ENCODE measurements at regions not wholly inside any gene's neighbourhood (a gene's known extent, or its start where the extent isn't known, plus 50 kb on each side); places are given as distances from the start of the nearest gene placed in this dataset.
A peak's percentile ranks its signal among the peaks of the same experiment; 100 is the strongest.

DNA sequence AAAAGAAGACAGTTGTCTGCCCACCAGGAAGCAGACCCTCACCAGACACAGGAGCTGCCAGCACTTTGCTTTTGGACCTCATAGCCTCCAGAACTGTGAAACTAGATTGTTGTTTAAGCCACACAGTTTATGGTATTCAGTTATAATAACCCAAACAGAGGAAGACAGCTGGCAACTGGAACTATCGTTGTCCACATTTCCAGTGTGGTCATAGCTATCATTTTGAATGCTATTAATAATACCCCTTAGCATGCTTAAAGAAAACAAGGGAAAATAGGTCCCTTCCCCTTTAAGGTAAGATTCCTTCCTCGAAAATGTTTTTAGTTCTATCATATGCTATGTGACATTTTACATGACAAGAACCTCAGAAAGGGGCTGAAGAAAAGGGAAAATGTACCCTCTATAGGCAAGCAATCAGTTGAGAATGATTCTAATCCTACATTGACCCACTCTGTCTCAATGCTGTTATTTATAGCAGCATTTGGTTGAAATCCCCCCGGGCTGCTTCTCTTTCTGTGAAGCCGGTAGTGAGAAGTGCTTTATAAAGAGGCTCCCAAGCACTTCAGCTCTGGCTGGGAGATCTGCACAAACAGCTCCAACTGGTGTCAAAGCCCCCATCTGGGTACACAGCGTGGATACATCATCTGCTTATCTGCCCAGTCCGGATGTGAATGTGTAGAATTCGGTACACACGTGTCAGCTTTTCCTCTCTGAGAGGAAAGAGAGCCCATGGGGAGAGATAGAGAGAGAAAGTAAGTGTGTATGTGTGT, 221.2 kb upstream of the FLRT2 start:
- Mint-ChIP-seq H3K27ac (no peak overlapping the region), H3K36me3 (no peaks in the 10 kb centered on the region), H3K9me3 (peaks cover 0 to 18% (median 0%) of the 10 kb centered on the region in 7 donors), H3K4me3 (no peak overlapping the region), H3K27me3 (no peaks in the 10 kb centered on the region), H3K4me1 (no peaks in the 10 kb centered on the region)
- DNase-seq: no peak
- no peak for ATAC-seq (ENCODE audit: low read depth in 2 of 2)

DNA sequence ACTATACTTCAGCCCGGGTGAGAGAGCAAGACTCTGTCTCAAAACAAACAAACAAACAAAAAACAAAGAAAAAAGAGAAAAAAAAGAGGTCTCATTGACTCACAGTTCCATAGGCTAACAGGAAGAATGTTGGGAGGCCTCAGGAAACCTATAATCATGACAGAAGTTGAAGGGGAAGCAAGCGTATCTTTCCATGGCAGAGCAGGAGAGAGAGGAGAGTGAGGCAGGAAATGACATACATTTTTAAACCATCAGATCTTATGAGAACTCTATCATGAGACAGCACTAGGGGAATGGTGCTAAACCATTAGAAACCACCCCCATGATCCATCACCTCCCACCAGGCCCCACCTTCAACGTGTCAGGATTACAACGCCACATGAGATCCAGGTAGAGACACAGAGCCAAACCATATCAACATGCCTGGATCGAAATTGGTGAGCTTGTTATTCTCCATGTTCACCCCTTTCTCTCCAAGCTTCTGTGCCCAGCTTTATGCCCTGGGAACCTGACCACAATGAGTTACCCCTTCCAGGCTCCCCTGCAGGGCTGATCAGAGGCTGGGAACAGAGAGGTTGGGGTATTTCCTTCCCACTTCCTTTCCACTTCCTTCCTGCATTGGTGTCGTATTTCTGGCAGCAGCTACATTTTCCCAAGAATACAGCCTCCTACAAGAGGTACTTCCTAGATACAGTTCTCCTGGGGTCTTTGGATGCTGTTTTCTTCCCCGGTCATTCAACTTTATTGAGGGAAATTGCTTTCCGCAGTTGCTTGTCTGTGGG, 219.3 kb upstream of the FLRT2 start:
- H3K4me3 Mint-ChIP-seq: no peak overlapping the region
- ATAC-seq (ENCODE audit: low read depth in 2 of 2) (no peak), DNase-seq (no peak)
- H3K36me3 Mint-ChIP-seq: no peaks in the 10 kb centered on the region
- H3K27me3 Mint-ChIP-seq: peaks cover 0 to 3% (median 0%) of the 10 kb centered on the region in 3 donors
- H3K27ac Mint-ChIP-seq: peak overlapping the region in 2 of 6 donors; percentile 22 to 40
- no peaks in the 10 kb centered on the region for H3K4me1 Mint-ChIP-seq
- H3K9me3 Mint-ChIP-seq: peaks cover 0 to 14% (median 0%) of the 10 kb centered on the region in 7 donors

DNA sequence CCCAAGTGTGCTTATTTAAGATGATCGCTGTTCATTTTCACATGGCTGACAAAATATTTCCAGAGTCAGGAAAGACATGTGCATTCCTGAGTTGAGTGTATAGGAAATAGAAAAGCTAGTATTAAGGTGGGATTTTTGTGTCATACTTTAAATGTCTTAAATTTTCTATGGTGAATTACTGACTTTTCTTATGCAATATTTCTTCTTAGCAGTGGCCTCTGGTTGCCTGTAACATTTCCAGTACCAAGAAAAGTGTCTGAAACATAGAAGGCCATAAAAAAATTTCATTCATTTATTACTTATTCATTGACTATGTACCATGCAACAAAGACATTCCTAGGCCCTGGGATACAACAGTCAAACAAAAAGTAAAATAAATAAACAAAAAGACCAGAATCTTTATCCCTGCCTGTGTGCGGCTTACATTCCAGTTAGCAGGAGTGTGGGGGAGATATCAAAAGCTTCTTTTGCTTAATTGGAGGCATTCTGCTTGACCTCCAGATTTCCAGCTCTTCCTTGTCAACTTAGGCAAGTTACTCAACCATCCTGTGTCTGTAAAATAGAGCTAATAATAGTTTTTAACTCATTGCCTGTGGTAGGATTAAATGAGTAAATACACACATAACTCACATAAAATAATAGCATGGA, 216.3 kb upstream of the FLRT2 start:
- H3K4me3 Mint-ChIP-seq: no peak overlapping the region
- H3K27me3 Mint-ChIP-seq: peaks cover 0 to 4% (median 0%) of the 10 kb centered on the region in 3 donors
- ATAC-seq (ENCODE audit: low read depth in 2 of 2) (no peak), DNase-seq (no peak)
- no peaks in the 10 kb centered on the region for H3K36me3 Mint-ChIP-seq
- peaks cover 0 to 14% (median 0%) of the 10 kb centered on the region in 7 donors for H3K9me3 Mint-ChIP-seq
- no peak overlapping the region for H3K27ac Mint-ChIP-seq
- no peaks in the 10 kb centered on the region for H3K4me1 Mint-ChIP-seq

DNA sequence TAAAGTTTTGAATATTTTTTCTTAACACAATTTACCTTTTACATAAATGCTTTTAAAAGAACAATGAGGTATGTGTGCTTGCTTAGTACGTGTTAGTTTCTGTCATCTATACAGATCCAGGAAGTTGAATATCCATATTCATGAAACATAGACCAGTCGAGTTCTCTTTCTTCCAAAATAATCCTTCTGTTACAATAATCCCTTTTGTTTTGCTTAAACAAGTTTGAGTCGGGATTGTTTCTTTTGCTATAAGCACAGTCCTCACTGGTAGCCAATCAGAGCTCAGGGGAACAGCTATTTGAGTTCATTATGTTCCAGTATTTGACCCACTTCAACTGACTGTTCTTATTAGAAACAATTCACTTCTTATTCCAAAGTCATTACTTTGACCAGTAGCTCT, 214.7 kb upstream of the FLRT2 start:
- H3K27ac Mint-ChIP-seq: no peak overlapping the region
- H3K36me3 Mint-ChIP-seq: no peaks in the 10 kb centered on the region
- DNase-seq: no peak
- peaks cover 0 to 4% (median 0%) of the 10 kb centered on the region in 7 donors for H3K9me3 Mint-ChIP-seq
- no peaks in the 10 kb centered on the region for H3K4me1 Mint-ChIP-seq
- no peak overlapping the region for H3K4me3 Mint-ChIP-seq
- peaks cover 0 to 4% (median 0%) of the 10 kb centered on the region in 3 donors for H3K27me3 Mint-ChIP-seq
- ATAC-seq (ENCODE audit: low read depth in 2 of 2): no peak

DNA sequence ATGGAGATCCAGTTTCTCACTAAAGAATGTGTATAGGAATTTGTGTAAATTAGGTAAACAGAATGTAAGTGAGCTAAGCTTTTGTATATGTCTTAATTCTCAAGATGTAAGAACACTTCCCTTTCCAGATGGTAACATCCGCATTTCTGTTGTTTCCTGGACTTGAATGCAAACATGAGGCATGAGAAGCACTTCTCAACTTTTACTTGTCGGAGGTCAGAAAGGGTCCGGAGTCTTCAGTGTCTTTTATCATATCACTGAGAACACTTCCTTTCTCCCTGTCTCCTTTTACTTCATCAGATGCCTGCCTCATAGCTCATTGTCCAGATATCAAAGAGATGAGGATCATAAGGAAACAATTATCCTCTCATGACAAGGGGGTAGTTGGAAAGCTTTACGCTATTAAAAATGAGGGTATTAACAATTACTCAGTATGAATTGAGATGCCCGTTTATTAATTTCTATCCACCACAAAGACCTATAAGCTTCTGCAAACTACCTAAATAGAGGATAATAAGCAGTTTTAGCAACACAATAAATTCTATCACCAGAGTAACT, 214.1 kb upstream of the FLRT2 start:
- Mint-ChIP-seq H3K9me3 (peaks cover 0 to under 1% (median 0%) of the 10 kb centered on the region in 7 donors), H3K36me3 (no peaks in the 10 kb centered on the region), H3K4me1 (no peaks in the 10 kb centered on the region), H3K27ac (no peak overlapping the region), H3K4me3 (no peak overlapping the region), H3K27me3 (peaks cover 0 to 4% (median 0%) of the 10 kb centered on the region in 3 donors)
- no peak for DNase-seq
- no peak for ATAC-seq (ENCODE audit: low read depth in 2 of 2)

DNA sequence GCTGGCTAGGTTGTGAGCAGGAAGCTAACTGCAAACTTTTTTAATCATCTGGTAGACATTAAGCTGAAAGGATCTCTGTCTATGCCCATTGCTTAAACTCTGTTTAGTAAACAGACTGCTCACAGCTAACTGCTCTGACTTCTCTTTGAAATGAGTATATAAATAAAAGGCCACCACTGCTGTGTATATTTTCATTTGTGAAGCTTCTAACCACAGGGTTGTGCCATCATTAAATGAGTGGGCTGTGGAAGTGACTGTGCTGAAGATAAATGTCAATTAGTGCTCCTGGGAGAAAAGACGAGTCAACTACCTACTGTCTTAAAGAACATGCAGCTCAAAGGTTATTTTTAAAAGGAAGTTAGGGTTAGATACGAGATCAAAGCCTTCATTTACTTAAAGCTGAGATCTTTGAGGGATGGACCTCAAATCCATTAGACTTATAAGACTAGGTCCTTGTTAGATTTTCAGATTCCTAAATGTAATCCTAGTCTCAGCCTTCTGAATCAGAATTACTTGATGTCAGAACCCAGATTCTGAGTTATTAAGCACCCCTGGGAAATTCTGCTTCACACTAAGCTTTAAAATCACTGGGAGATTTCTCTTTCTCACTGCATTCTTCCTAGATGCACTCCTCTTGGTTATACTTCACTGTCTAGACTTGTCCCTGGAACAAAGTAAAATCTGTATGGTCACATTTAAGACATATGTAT, 213.1 kb upstream of the FLRT2 start:
- ATAC-seq (ENCODE audit: low read depth in 2 of 2): no peak
- Mint-ChIP-seq H3K27me3 (peaks cover 0 to 4% (median 0%) of the 10 kb centered on the region in 3 donors), H3K36me3 (no peaks in the 10 kb centered on the region), H3K27ac (no peak overlapping the region), H3K4me3 (no peak overlapping the region), H3K4me1 (no peaks in the 10 kb centered on the region), H3K9me3 (peaks cover 0 to 5% (median 0%) of the 10 kb centered on the region in 7 donors)
- DNase-seq: no peak

DNA sequence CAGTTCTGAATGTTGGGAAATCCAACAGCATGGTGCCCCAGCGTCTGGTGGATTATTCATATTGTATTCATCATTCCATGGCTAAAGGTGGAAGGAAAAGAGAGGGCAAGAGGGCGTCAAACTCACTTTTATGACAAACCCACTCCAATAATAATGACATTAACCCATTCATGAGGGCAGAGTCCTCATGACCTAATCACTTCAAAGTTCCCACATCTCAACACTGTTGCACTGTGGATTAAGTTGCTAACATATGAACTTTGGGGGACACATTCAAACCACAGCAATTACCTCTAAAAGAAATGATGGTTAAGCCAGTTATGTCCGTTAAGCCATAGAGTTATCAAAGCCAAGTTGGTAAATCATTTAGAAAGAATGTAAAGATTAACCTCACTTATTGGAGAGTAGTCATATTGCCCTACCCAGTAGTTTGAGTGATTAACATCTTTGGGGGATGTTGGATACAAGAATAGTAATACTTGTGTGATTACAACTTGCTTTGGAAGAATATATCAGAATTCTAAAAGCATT, 212.4 kb upstream of the FLRT2 start:
- no peaks in the 10 kb centered on the region for H3K4me1 Mint-ChIP-seq
- H3K36me3 Mint-ChIP-seq: no peaks in the 10 kb centered on the region
- H3K27ac Mint-ChIP-seq: no peak overlapping the region

DNA sequence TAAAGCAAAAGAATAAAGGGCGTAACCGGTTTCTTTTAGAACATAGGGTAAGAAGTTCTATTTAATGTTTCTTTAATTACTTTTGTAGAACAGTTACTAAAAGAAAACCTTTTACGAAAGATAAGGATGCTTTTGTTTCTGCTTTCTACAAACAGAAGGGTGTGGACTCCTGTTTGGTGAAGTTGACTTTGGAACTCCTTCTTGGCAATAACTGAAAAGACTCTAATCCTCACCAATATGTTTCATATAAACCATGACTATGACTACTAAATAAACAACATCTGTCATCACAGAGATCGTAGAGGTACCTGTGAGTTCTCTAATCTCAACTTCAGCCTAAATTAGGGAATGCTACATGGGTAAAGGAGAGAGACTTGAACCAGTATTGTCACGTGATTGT, 210.8 kb upstream of the FLRT2 start:
- no peak overlapping the region for H3K4me3 Mint-ChIP-seq
- H3K27me3 Mint-ChIP-seq: peaks cover 0 to 4% (median 0%) of the 10 kb centered on the region in 3 donors
- no peaks in the 10 kb centered on the region for H3K4me1 Mint-ChIP-seq
- DNase-seq (no peak), ATAC-seq (ENCODE audit: low read depth in 2 of 2) (no peak)
- no peak overlapping the region for H3K27ac Mint-ChIP-seq
- peaks cover 0 to 5% (median 0%) of the 10 kb centered on the region in 7 donors for H3K9me3 Mint-ChIP-seq
- H3K36me3 Mint-ChIP-seq: no peaks in the 10 kb centered on the region

More for the DNA sequence above, 212.4 kb upstream of the FLRT2 start:
- Mint-ChIP-seq H3K27me3 (peaks cover 0 to 4% (median 0%) of the 10 kb centered on the region in 3 donors), H3K9me3 (peaks cover 0 to 5% (median 0%) of the 10 kb centered on the region in 7 donors), H3K4me3 (no peak overlapping the region)
- DNase-seq (no peak), ATAC-seq (ENCODE audit: low read depth in 2 of 2) (no peak)

DNA sequence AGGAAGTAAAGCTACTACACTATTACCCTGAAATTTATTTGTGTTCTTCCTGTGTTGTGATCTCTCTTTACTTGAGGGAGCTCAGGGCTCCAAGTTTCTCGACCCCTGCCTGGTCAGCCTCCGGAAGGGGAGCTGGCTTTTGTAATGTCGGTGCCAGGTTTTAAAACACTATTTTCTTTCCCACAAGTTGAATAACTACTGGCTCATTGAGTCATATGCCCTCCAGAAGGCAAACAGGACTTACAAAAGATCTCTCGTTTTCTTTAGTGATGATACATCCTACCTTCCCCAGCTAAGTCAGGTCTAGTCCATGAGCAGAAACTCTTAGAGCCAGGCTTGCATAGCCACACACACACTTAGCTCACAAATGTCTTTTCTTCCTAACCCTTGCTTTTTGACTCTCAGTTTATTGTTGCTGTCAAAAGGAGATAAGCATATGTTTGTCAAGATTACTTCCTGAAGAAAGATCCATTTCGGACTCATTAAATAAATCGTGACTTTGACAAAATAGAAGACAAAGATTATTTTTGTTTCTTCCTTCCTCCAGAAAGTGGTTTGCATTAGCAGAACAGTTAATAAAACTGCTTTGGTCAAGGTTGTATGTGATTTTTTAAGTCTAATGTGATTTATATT, 209.8 kb upstream of the FLRT2 start:
- DNase-seq (no peak), ATAC-seq (ENCODE audit: low read depth in 2 of 2) (no peak)
- Mint-ChIP-seq H3K36me3 (no peaks in the 10 kb centered on the region), H3K27ac (peak overlapping the region in 1 of 6 donors; percentile 0), H3K9me3 (peaks cover 0 to 5% (median 0%) of the 10 kb centered on the region in 7 donors), H3K27me3 (peaks cover 0 to 4% (median 0%) of the 10 kb centered on the region in 3 donors), H3K4me1 (no peaks in the 10 kb centered on the region), H3K4me3 (no peak overlapping the region)

DNA sequence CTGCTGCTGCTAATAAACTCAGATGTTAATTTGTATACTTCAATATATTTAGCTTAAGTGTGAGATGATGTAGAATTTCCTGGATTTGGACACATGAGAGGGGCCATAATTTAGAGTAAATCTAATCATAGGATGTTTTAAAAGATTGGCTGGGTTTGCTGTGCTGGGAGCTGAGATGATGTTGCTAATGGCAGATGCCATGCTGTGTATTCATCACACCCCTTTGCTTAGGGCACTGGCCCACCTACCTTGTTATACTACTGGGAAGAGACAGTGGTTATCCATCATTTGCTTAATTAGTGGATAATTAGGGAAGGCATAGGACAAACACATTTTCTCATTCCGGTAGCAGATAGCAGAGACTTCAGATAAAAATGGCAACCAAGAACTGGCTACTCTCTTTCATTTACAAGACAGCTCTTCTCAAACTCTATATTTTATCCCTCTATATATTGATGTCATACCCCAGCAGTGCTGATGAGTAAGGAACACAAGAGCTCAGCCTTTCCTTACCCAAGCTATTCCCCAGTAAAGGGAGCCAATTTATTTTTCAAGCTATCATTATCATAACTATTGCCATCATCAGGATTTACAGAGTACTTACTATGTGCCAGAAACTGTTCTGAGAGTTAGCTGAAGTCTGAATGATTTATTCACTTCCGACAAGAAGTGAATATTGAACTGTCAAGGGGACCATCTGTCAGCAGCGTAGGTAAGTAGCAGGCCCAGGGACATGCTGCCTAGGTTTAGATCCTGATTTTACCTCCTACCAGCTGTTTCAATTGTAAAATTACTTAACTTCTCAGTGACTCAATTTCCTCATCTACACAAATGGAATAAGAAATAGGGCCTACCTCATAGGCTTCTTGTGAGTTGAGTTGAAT, 204.6 kb upstream of the FLRT2 start:
- H3K9me3 Mint-ChIP-seq: peaks cover 0 to 5% (median 0%) of the 10 kb centered on the region in 7 donors

DNA sequence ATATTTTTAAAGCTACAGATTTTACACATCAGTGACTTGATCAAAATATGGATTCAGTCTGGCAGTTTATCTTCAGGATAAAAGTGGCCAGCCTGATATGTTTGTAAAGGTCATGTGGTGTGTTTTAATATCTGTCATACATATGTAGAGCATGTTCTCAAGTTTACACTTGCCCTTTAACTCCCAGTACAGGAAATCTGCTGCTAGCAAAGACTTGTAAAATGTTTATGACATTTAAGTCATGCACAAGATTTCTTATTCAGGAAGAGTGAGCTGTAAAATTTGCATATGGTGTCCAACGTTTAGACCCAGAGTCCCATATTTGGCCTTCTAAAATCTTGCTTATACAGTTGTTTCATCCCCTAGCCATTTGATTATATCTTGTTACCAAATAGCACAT, 197.5 kb upstream of the FLRT2 start:
- Mint-ChIP-seq H3K4me3 (no peak overlapping the region), H3K36me3 (no peaks in the 10 kb centered on the region), H3K27ac (no peak overlapping the region), H3K4me1 (no peaks in the 10 kb centered on the region), H3K27me3 (no peaks in the 10 kb centered on the region), H3K9me3 (no peaks in the 10 kb centered on the region)
- ATAC-seq (ENCODE audit: low read depth in 2 of 2): no peak
- DNase-seq: no peak

More for the DNA sequence above, 204.6 kb upstream of the FLRT2 start:
- H3K27me3 Mint-ChIP-seq: no peaks in the 10 kb centered on the region
- H3K36me3 Mint-ChIP-seq: no peaks in the 10 kb centered on the region
- ATAC-seq (ENCODE audit: low read depth in 2 of 2) (no peak), DNase-seq (no peak)
- no peak overlapping the region for H3K27ac Mint-ChIP-seq
- H3K4me1 Mint-ChIP-seq: no peaks in the 10 kb centered on the region
- no peak overlapping the region for H3K4me3 Mint-ChIP-seq

DNA sequence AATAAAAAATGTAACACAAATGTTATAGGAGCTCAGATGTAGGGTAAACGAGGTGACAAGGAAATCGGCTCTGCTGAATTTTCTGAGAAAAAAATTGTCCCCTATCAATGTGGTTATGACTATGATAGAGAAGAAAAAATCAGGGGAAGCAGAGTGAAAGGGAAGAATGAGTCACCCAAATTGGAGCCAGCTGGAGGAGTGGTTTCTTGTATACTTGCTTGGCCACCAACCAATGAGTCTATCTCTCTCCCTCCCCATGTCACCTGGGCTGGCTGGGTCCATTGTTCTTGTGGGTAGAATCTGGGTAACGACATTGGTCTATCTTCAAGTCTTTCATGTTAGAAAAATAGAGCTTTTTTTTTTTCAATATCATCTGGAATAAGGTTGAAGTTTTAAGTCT, 196.6 kb upstream of the FLRT2 start:
- DNase-seq: no peak
- H3K27me3 Mint-ChIP-seq: no peaks in the 10 kb centered on the region
- no peak overlapping the region for H3K27ac Mint-ChIP-seq
- ATAC-seq (ENCODE audit: low read depth in 2 of 2): no peak
- H3K4me3 Mint-ChIP-seq: no peak overlapping the region
- H3K36me3 Mint-ChIP-seq: no peaks in the 10 kb centered on the region
- H3K4me1 Mint-ChIP-seq: no peaks in the 10 kb centered on the region
- H3K9me3 Mint-ChIP-seq: no peaks in the 10 kb centered on the region
